ENCODE measurements at regions not wholly inside any gene's neighbourhood (a gene's known extent, or its start where the extent isn't known, plus 50 kb on each side); places are given as distances from the start of the nearest gene placed in this dataset.

DNA sequence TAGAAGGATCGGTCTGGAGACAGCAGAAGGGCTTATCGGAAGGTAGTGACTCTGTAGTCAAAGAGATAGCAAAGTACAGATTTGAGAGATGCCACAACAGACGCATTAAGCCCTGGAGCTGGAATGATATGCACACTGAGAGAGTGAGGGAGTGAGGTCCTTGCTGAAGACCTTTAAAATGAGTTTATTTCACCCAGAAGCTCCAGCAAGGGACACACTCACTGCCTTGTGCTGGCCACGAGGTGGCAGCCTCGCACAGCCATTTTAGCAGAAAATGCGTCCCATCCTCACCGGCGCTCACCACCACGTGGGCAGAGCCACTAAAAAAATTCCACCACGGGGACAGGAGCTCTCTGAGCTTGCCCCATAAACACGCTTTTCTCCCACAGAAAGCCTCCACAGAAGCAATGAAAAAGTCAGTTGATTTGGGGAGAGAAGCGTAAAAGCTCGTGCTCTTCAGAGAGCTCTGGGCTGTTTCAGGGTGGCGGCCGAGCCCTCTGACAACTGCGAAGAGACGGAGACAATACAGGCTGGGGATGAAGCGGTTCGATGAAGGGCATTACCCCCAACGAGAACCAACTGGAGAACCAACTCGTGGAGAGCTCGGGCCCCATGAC is 163.0 kb upstream of the KLF14 start:
- peaks cover 16% of the 10 kb centered on the region for H3K36me3 ChIP-seq (ENCODE audit: control insufficient read depth, insufficient read depth, low read length)
- H3K27me3 ChIP-seq (ENCODE audit: control insufficient read depth, insufficient read depth, low read length) = no peaks in the 10 kb centered on the region
- no peak for FAIRE-seq
- DNase-seq (ENCODE audit: low read depth) = peak; percentile 60
- no peak overlapping the region for H3K4me3 ChIP-seq (ENCODE audit: low read depth, low read length)
- TF ChIP-seq, protein P1, sequence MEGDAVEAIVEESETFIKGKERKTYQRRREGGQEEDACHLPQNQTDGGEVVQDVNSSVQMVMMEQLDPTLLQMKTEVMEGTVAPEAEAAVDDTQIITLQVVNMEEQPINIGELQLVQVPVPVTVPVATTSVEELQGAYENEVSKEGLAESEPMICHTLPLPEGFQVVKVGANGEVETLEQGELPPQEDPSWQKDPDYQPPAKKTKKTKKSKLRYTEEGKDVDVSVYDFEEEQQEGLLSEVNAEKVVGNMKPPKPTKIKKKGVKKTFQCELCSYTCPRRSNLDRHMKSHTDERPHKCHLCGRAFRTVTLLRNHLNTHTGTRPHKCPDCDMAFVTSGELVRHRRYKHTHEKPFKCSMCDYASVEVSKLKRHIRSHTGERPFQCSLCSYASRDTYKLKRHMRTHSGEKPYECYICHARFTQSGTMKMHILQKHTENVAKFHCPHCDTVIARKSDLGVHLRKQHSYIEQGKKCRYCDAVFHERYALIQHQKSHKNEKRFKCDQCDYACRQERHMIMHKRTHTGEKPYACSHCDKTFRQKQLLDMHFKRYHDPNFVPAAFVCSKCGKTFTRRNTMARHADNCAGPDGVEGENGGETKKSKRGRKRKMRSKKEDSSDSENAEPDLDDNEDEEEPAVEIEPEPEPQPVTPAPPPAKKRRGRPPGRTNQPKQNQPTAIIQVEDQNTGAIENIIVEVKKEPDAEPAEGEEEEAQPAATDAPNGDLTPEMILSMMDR (IDR thresholded peaks at IDR 0.05; ENCODE audit: insufficient read depth, low read length, severe bottlenecking) = peak; percentile 85

DNA sequence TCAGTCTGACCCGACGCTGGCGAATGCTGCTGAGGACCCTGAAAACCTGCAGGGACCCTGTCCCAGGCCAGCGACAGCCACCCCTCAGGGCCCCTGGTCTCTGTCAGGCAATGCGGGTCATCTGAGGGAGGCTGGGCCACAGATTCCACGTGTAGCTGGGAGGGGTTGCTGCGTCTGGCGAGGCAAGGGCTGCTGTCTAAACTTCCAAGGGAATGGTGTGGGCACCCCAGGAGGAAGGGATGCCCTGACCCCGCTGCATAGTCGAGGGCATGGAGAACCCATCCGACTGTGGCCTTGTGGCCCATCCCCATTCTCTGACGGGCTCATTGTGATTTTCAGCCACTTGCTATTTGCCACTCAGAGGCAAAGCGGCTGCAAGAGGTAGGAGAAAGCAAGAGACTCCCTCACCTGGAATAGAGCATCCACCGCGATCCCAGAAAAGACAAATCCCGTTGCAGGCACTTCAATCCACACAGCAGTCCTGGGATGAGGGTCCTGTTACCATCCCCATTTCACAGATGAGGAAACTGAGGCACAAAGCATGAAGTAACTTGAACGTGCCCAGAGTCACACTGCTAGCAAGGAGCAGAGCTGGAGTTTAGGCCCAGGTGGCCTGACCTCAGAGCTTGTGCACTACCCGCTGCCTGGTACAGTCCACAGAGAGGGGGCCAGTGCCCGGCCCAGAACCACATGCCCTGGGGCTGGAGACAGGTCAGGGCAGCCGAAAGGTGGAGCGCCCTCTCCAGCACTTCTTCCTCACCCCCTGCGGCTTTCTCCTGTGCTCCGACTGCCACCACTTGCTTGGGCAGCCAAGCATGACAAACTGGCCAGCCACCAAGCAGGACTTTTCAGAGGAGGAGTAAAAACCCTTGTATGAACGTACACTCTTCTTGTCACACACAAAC is 163.8 kb upstream of the KLF14 start:
- FAIRE-seq (no peak), DNase-seq (ENCODE audit: low read depth) (no peak)
- TF ChIP-seq, protein P1 (IDR thresholded peaks at IDR 0.05; ENCODE audit: insufficient read depth, low read length, severe bottlenecking) = no peak
- H3K36me3 ChIP-seq (ENCODE audit: control insufficient read depth, insufficient read depth, low read length) = peaks cover 16% of the 10 kb centered on the region
- H3K4me3 ChIP-seq (ENCODE audit: low read depth, low read length) = no peak overlapping the region
- H3K27me3 ChIP-seq (ENCODE audit: control insufficient read depth, insufficient read depth, low read length) = no peaks in the 10 kb centered on the region

DNA sequence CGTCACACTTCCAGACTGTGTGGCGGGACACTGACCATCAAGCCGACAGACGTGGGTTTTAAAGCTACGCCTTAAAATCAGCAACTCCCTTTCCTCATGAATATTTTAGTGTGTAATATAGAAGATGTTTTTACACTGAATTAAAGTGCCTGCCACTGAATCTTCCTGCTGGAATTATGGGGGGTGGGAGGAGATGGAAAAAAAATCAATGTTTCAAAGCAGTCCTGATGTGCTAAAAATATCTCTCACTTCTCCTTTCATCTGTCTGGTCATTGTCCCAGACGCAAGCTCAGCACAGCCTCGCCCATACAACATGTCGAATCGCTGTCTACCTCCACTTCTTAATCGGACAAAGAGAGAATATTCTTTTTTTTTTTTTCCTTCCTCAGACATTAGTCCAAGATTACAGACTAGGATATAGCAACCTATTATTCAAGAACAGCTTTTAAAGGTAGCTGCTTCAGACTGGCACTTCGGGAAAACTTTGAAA is 165.1 kb upstream of the KLF14 start:
- H3K36me3 ChIP-seq (ENCODE audit: control insufficient read depth, insufficient read depth, low read length) = peaks cover 16% of the 10 kb centered on the region

DNA sequence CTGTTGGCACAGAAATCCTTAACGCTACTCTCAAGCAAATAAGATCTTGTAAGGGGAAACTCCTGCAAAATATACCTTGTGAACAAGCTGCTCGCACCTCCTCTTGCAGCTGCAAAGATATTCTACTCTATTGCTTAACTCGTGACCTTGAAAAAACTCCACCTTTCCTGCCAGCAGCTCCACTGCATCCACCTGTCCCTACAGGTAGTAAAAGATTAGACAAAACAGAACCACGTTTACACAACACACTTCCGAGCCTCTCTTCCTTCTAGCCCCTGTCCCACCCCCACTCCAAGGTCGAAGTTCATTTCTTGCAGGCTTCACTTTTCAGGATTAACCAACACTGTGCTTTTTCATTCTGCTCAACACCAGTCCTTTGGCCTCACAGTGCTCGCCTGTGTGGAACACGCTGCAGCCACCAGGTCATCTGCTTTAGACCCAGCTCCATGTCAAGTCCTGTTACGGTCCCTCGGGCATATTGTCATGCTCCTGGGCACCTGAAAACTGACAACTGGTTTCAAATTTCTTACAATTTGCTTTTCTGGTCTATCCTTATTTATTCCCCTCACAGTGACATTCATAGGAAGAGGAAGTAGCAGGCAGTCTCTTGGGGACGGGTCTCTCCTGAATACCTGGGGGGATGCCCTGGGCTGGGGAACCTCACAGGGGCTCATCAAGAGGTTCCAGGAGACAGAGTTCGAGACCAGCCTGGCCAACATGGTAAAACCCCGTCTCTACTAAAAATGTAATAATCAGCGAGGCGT is 165.8 kb upstream of the KLF14 start:
- Histone ChIP-seq H3K4me3 (ENCODE audit: low read depth, low read length) (no peak overlapping the region), H3K36me3 (ENCODE audit: control insufficient read depth, insufficient read depth, low read length) (peaks cover 15% of the 10 kb centered on the region), H3K27me3 (ENCODE audit: control insufficient read depth, insufficient read depth, low read length) (no peaks in the 10 kb centered on the region)
- no peak for DNase-seq (ENCODE audit: low read depth)
- no peak for FAIRE-seq
- TF ChIP-seq, protein P1 (IDR thresholded peaks at IDR 0.05; ENCODE audit: insufficient read depth, low read length, severe bottlenecking) = no peak

More for the DNA sequence above, 165.1 kb upstream of the KLF14 start:
- Histone ChIP-seq H3K4me3 (ENCODE audit: low read depth, low read length) (no peak overlapping the region), H3K27me3 (ENCODE audit: control insufficient read depth, insufficient read depth, low read length) (no peaks in the 10 kb centered on the region)
- FAIRE-seq (no peak), DNase-seq (ENCODE audit: low read depth) (no peak)
- TF ChIP-seq, protein P1 (IDR thresholded peaks at IDR 0.05; ENCODE audit: insufficient read depth, low read length, severe bottlenecking) = no peak

DNA sequence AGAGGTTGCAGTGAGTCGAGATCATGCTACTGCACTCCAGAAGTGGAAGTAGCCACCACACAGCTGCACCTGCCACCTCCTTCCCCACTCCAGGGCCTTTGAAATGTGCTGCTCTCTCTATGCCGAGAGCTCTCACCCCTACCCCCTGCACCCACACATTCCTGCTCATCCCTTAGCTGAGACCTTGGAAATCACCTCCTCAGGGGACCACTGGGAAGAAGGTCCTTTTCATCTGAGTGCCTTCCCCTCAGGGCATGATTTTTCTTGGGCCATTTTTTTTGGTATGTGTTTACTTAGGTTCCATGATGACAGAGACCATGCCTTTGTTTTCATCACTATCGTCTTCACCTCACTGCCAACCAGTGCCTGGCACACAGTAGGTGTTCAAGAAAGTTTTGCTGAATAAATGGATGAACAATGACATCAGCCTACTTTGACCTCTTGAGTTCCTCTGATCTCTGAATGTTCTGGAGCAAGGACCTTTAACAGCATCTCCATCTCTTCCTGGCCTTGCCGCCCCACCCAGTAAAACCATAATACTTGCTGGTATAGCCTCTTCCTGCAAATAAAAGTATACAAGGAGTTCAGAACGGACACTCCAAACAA is 166.6 kb upstream of the KLF14 start:
- TF ChIP-seq, protein P1 (IDR thresholded peaks at IDR 0.05; ENCODE audit: insufficient read depth, low read length, severe bottlenecking) = no peak
- no peak for DNase-seq (ENCODE audit: low read depth)
- H3K4me3 ChIP-seq (ENCODE audit: low read depth, low read length) = no peak overlapping the region
- peaks cover 13% of the 10 kb centered on the region for H3K36me3 ChIP-seq (ENCODE audit: control insufficient read depth, insufficient read depth, low read length)
- no peaks in the 10 kb centered on the region for H3K27me3 ChIP-seq (ENCODE audit: control insufficient read depth, insufficient read depth, low read length)
- no peak for FAIRE-seq

Measured in bronchial epithelial cell (primary cell).